Stimulated activated CD8-positive, alpha-beta memory T cell treated with anti-CD3 and anti-CD28 coated beads, Interleukin-4, amount 100 ng/mL, for 1 hour (primary cell): ENCODE measurements at regions not wholly inside any gene's neighbourhood (a gene's known extent, or its start where the extent isn't known, plus 50 kb on each side); places are given as distances from the start of the nearest gene placed in this dataset.

Experiments used
- DNase-seq, 2 donors: peaks; one replicate each; pipeline ENCODE4 v3.0.0-alpha.2; 2020; ENCODE audit warnings: low read depth in 2 of 2, low spot score in 1 of 2

GRCh38 chr16:55261301-55261700 is 62.7 kb upstream of the IRX6 start:
- DNase-seq: no peak

- DNase-seq: no peak
These were observed 60.4 kb upstream of the IRX6 start for GRCh38 chr16:55263271-55264250.

GRCh38 chr16:55264949-55265348 is 59.1 kb upstream of the IRX6 start:
- DNase-seq: no peak

GRCh38 chr16:55265926-55266325 is 58.1 kb upstream of the IRX6 start:
- no peak for DNase-seq

GRCh38 chr16:55271945-55272513 is 52.0 kb upstream of the IRX6 start:
- no peak for DNase-seq

GRCh38 chr16:55272744-55273143 is 51.3 kb upstream of the IRX6 start:
- no peak for DNase-seq

GRCh38 chr16:55273356-55273755 is 50.6 kb upstream of the IRX6 start:
- no peak for DNase-seq

- DNase-seq: no peak
These were observed 50.0 kb upstream of the IRX6 start for GRCh38 chr16:55273959-55274358.
